LNCAP (cell line): ENCODE measurements at regions not wholly inside any gene's neighbourhood (a gene's known extent, or its start where the extent isn't known, plus 50 kb on each side); places are given as distances from the start of the nearest gene placed in this dataset.
A peak's percentile ranks its signal among the peaks of the same experiment; 100 is the strongest.

Experiments
- TF ChIP-seq, protein P1 (sequence below): fragments of 450-650 bp; IDR thresholded peaks from 2 replicates; pipeline ENCODE4 v1.5.1; 2017; ENCODE audit warnings: mild to moderate bottlenecking

DNA sequence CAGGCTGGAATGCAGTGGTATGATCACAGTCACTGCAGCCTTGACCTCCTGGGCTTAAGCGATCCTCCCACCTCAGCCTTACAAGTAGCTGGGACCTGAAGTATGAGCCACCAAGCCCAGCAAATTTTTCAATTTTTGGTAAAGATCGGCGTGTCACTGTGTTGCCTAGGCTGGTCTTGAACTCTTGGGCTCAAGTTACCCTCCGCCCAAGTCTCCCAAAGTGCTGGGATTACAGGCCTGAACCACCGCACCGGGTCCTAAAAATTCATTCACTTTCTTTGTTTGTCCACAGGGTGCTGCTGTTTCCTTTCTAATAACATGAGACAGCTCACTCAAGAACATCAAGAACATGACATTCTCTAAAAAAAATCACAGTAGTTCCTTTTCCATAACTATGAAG, 5300.9 kb upstream of the TPTE start:
- TF ChIP-seq, protein P1, sequence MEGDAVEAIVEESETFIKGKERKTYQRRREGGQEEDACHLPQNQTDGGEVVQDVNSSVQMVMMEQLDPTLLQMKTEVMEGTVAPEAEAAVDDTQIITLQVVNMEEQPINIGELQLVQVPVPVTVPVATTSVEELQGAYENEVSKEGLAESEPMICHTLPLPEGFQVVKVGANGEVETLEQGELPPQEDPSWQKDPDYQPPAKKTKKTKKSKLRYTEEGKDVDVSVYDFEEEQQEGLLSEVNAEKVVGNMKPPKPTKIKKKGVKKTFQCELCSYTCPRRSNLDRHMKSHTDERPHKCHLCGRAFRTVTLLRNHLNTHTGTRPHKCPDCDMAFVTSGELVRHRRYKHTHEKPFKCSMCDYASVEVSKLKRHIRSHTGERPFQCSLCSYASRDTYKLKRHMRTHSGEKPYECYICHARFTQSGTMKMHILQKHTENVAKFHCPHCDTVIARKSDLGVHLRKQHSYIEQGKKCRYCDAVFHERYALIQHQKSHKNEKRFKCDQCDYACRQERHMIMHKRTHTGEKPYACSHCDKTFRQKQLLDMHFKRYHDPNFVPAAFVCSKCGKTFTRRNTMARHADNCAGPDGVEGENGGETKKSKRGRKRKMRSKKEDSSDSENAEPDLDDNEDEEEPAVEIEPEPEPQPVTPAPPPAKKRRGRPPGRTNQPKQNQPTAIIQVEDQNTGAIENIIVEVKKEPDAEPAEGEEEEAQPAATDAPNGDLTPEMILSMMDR = peak; percentile 52
